ENCODE measurements at regions not wholly inside any gene's neighbourhood (a gene's known extent, or its start where the extent isn't known, plus 50 kb on each side); places are given as distances from the start of the nearest gene placed in this dataset.
"Not testable (repeated sequence)": the region's sequence is repeated elsewhere in the genome, so short reads cannot be mapped to it uniquely, and the experiment has no call there.

DNA sequence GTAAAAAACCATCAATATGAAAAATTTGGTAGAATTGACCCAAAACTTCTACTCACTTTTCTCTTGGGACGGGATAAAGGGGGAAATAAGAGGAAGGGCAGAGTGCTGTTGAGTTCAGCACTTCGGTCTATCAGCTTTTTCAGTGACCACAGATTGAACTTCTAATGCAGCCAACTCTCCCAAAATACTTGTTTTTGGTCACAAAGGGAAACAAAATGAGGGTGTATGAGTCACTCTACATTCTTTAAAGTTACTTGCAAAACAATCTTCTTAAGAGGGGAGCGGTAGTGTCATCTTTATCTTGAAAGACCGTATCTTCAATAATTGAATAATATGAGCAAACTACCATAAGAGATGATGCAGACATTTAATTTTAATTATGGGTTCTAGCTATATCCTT, 661.3 kb downstream of the CD109 start:
- peaks cover 2 to 3% of the 10 kb centered on the region in 2 donors for H3K9me3 Mint-ChIP-seq

GRCh38 chr6:74356391-74356790, 660.4 kb downstream of the CD109 start:
- Mint-ChIP-seq H3K27ac (no peak overlapping the region), H3K4me3 (no peak overlapping the region), H3K4me1 (no peaks in the 10 kb centered on the region), H3K9me3 (peaks cover 2 to 3% of the 10 kb centered on the region in 2 donors), H3K27me3 (ENCODE audit: low read depth in 2 of 2) (no peaks in the 10 kb centered on the region), H3K36me3 (no peaks in the 10 kb centered on the region)
- Histone ChIP-seq H3K27me3 (ENCODE audit: control insufficient read depth, insufficient read depth, low read length) (no peaks in the 10 kb centered on the region), H3K4me1 (ENCODE audit: control insufficient read depth, insufficient read depth, low read length) (no peaks in the 10 kb centered on the region), H3K4me3 (ENCODE audit: low read length) (no peak overlapping the region), H3K36me3 (ENCODE audit: control insufficient read depth, insufficient read depth, low read length) (no peaks in the 10 kb centered on the region), H3K9me3 (ENCODE audit: control insufficient read depth, insufficient read depth, low read length) (no peaks in the 10 kb centered on the region), H3K27ac (ENCODE audit: low read length) (no peak overlapping the region)
- DNase-seq (no peak), ATAC-seq (no peak)
- intact Hi-C loops (cut with micrococcal nuclease): no loop called here
- TF ChIP-seq, protein P1, sequence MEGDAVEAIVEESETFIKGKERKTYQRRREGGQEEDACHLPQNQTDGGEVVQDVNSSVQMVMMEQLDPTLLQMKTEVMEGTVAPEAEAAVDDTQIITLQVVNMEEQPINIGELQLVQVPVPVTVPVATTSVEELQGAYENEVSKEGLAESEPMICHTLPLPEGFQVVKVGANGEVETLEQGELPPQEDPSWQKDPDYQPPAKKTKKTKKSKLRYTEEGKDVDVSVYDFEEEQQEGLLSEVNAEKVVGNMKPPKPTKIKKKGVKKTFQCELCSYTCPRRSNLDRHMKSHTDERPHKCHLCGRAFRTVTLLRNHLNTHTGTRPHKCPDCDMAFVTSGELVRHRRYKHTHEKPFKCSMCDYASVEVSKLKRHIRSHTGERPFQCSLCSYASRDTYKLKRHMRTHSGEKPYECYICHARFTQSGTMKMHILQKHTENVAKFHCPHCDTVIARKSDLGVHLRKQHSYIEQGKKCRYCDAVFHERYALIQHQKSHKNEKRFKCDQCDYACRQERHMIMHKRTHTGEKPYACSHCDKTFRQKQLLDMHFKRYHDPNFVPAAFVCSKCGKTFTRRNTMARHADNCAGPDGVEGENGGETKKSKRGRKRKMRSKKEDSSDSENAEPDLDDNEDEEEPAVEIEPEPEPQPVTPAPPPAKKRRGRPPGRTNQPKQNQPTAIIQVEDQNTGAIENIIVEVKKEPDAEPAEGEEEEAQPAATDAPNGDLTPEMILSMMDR (IDR thresholded peaks at IDR 0.05): no peak
- no CpG with 5 or more reads among the region's 2 CpGs for WGBS (ENCODE audit: insufficient coverage)

More for the DNA sequence above, 661.3 kb downstream of the CD109 start:
- Mint-ChIP-seq H3K27ac (no peak overlapping the region), H3K36me3 (no peaks in the 10 kb centered on the region), H3K27me3 (ENCODE audit: low read depth in 2 of 2) (no peaks in the 10 kb centered on the region), H3K4me1 (no peaks in the 10 kb centered on the region), H3K4me3 (no peak overlapping the region)
- Histone ChIP-seq H3K27me3 (ENCODE audit: control insufficient read depth, insufficient read depth, low read length) (no peaks in the 10 kb centered on the region), H3K4me3 (ENCODE audit: low read length) (no peak overlapping the region), H3K9me3 (ENCODE audit: control insufficient read depth, insufficient read depth, low read length) (no peaks in the 10 kb centered on the region), H3K27ac (ENCODE audit: low read length) (no peak overlapping the region), H3K4me1 (ENCODE audit: control insufficient read depth, insufficient read depth, low read length) (no peaks in the 10 kb centered on the region), H3K36me3 (ENCODE audit: control insufficient read depth, insufficient read depth, low read length) (no peaks in the 10 kb centered on the region)
- intact Hi-C loops (cut with micrococcal nuclease): no loop called here
- TF ChIP-seq, protein P1 (IDR thresholded peaks at IDR 0.05): no peak
- ATAC-seq (no peak), DNase-seq (no peak)
- WGBS (ENCODE audit: insufficient coverage): no CpG with 5 or more reads among the region's 4 CpGs

DNA sequence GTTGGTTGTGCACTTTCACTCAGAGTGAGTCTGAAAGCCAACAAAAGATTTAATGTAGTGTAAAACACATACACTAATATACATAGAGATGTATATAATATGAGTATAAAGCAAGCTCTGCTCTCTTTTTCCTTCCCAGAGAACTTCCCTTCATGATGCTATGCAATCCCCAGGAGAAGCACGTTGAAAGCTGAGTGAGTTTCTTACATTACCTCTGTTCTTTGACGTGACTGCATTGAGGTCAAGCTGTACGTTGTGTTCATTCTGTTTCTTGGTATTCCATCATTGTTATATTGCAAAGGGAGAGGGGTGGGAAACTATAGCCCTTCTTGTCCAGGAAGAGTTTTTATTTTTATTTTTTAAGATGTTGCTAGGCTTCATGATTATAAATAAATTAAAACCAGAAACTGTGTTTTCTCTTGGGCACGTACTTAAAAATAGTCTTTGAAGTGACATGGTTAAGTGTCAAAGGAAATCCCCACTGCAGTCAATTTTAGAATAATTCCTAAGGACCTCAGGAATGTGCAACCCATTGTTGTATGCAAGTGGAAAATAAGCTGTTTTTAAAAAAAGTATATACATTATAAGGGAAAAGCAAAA, 651.0 kb downstream of the CD109 start:
- Mint-ChIP-seq H3K9me3 (peaks cover 10 to 15% of the 10 kb centered on the region in 2 donors), H3K27ac (no peak overlapping the region), H3K4me1 (no peaks in the 10 kb centered on the region), H3K27me3 (ENCODE audit: low read depth in 2 of 2) (no peaks in the 10 kb centered on the region), H3K36me3 (no peaks in the 10 kb centered on the region), H3K4me3 (no peak overlapping the region)
- 85% methylated on average over 3 of the region's 4 CpGs for WGBS (ENCODE audit: insufficient coverage)
- Histone ChIP-seq H3K4me1 (ENCODE audit: control insufficient read depth, insufficient read depth, low read length) (no peaks in the 10 kb centered on the region), H3K27me3 (ENCODE audit: control insufficient read depth, insufficient read depth, low read length) (no peaks in the 10 kb centered on the region), H3K36me3 (ENCODE audit: control insufficient read depth, insufficient read depth, low read length) (no peaks in the 10 kb centered on the region), H3K4me3 (ENCODE audit: low read length) (no peak overlapping the region), H3K27ac (ENCODE audit: low read length) (no peak overlapping the region), H3K9me3 (ENCODE audit: control insufficient read depth, insufficient read depth, low read length) (no peaks in the 10 kb centered on the region)
- DNase-seq (no peak), ATAC-seq (no peak)
- intact Hi-C loops (cut with micrococcal nuclease): no loop called here
- TF ChIP-seq, protein P1 (IDR thresholded peaks at IDR 0.05): no peak

DNA sequence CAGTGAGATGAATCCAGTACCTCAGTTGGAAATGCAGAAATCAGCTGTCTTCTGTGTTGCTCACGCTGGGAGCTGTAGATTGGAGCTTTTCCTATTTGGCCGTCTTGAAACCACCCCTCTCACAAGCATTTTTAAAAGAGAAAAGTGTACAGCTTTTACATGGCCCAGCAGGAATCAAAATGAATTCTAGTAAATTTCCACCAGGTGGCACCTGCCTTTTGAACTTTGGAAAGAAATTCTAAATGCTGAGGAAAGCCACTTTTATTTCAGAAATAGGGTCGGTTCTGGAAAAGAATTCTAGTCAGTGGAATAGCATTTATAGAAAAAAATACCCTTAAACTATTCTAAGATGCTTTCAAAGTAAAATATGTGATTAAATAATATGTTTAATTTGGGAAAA, 647.8 kb downstream of the CD109 start:
- H3K4me3 ChIP-seq (ENCODE audit: low read length): no peak overlapping the region
- H3K27me3 Mint-ChIP-seq (ENCODE audit: low read depth in 2 of 2): no peaks in the 10 kb centered on the region
- no peaks in the 10 kb centered on the region for H3K9me3 ChIP-seq (ENCODE audit: control insufficient read depth, insufficient read depth, low read length)
- no peaks in the 10 kb centered on the region for H3K4me1 Mint-ChIP-seq
- H3K27ac Mint-ChIP-seq: no peak overlapping the region
- no peaks in the 10 kb centered on the region for H3K36me3 Mint-ChIP-seq
- H3K27ac ChIP-seq (ENCODE audit: low read length): no peak overlapping the region
- no peak for DNase-seq
- no peaks in the 10 kb centered on the region for H3K36me3 ChIP-seq (ENCODE audit: control insufficient read depth, insufficient read depth, low read length)
- no peaks in the 10 kb centered on the region for H3K4me1 ChIP-seq (ENCODE audit: control insufficient read depth, insufficient read depth, low read length)
- intact Hi-C loops (cut with micrococcal nuclease): no loop called here
- ATAC-seq: no peak
- 85% methylated on average over 2 of the region's 3 CpGs for WGBS (ENCODE audit: insufficient coverage)
- no peaks in the 10 kb centered on the region for H3K27me3 ChIP-seq (ENCODE audit: control insufficient read depth, insufficient read depth, low read length)
- TF ChIP-seq, protein P1 (IDR thresholded peaks at IDR 0.05): no peak
- H3K9me3 Mint-ChIP-seq: peaks cover 12 to 18% of the 10 kb centered on the region in 2 donors
- no peak overlapping the region for H3K4me3 Mint-ChIP-seq

DNA sequence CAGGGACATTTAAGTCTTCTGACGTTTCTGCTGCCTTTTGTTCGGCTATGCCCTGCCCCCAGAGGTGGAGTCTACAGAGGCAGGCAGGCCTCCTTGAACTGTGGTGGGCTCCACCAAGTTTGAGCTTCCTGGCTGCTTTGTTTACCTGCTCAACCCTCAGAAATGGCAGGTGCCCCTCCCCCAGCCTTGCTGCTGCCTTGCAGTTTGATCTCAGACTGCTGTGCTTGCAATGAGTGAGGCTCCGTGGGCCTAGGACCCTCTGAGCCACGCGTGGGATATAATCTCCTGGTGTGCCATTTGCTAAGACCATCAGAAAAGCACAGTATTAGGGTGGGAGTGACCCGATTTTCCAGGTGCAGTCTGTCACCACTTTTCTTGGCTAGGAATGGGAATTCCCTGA, 647.3 kb downstream of the CD109 start:
- H3K27ac ChIP-seq (ENCODE audit: low read length); DNase-seq; H3K27ac Mint-ChIP-seq; H3K27me3 Mint-ChIP-seq (ENCODE audit: low read depth in 2 of 2); intact Hi-C loops (cut with micrococcal nuclease); H3K4me1 Mint-ChIP-seq; H3K4me3 Mint-ChIP-seq; H3K9me3 ChIP-seq (ENCODE audit: control insufficient read depth, insufficient read depth, low read length); H3K4me1 ChIP-seq (ENCODE audit: control insufficient read depth, insufficient read depth, low read length); ATAC-seq; H3K4me3 ChIP-seq (ENCODE audit: low read length); H3K36me3 Mint-ChIP-seq; H3K27me3 ChIP-seq (ENCODE audit: control insufficient read depth, insufficient read depth, low read length); H3K36me3 ChIP-seq (ENCODE audit: control insufficient read depth, insufficient read depth, low read length): not testable (repeated sequence)
- H3K9me3 Mint-ChIP-seq: peaks cover 12 to 15% of the 10 kb centered on the region in 2 donors
- 78% methylated on average over 6 of the region's 6 CpGs for WGBS (ENCODE audit: insufficient coverage)
